B cell (primary cell): ENCODE measurements at regions not wholly inside any gene's neighbourhood (a gene's known extent, or its start where the extent isn't known, plus 50 kb on each side); places are given as distances from the start of the nearest gene placed in this dataset.

ENCODE experiments used
- ATAC-seq: fragments of 200-7000 bp; cut with Tn5 transposase; one replicate; pipeline ENCODE4 v1.10.0; 2021; ENCODE audit warnings: low read depth, mild to moderate bottlenecking, moderate number of reproducible peaks, moderate library complexity
- CTCF ChIA-PET: fragments of 350-600 bp; sonication (Branson Sonifier 250); formaldehyde crosslinking; loops from one replicate; lab custom pipeline; 2021; ENCODE audit warnings: antibody characterized with exemption, inconsistent platforms; lab: Charles Lee
- POLR2A ChIA-PET: fragments of 350-600 bp; sonication (Branson Sonifier 250); formaldehyde crosslinking; loops from one replicate; lab custom pipeline; 2021; ENCODE audit warnings: antibody characterized with exemption; lab: Charles Lee
- DNase-seq: peaks from one replicate; pipeline ENCODE4 v3.0.0; 2013
- H2AFZ ChIP-seq: 2 replicates; pipeline ENCODE4 v1.6.1; 2012; ENCODE audit warnings: mild to moderate bottlenecking, low read depth, low read length; ENCODE audit not compliant: insufficient read depth, poor library complexity, severe bottlenecking
- H3K27ac ChIP-seq, 2 donors: 1 replicate in 1 of 2; 2 replicates in 1 of 2; pipeline ENCODE4 v1.5.1; 2012 to 2013; ENCODE audit warnings: low read length in 2 of 2, mild to moderate bottlenecking in 2 of 2, moderate library complexity in 1 of 2
- H3K27me3 ChIP-seq, 4 experiments: fragments of 200-600 bp in 1 of 4; sonication (generic) in 1 of 4; replicated peaks in 1 of 4; 1 replicate in 2 of 4; 2 replicates in 2 of 4; pipeline versions ENCODE4 v1.6.1 to v1.7.0; 2013 to 2016; ENCODE audit warnings: low read length in 3 of 4, mild to moderate bottlenecking in 2 of 4, mixed read lengths in 1 of 4, moderate library complexity in 1 of 4; ENCODE audit not compliant: insufficient read depth in 4 of 4, control insufficient read depth in 3 of 4; ENCODE audit errors: control extremely low read depth in 1 of 4
- H3K36me3 ChIP-seq, 2 experiments: replicated peaks in 1 of 2; 1 replicate in 1 of 2; 2 replicates in 1 of 2; pipeline versions ENCODE4 v1.6.1 to v1.7.1; 2013; ENCODE audit warnings: low read length in 1 of 2; ENCODE audit not compliant: insufficient read depth in 2 of 2, control insufficient read depth in 1 of 2; ENCODE audit errors: control extremely low read depth in 1 of 2, extremely low read depth in 1 of 2
- H3K4me1 ChIP-seq, 2 donors: fragments of 200-600 bp in 1 of 2; sonication (generic) in 1 of 2; 1 replicate in 1 of 2; 2 replicates in 1 of 2; pipeline versions ENCODE4 v1.5.1 to v1.6.1; 2013 to 2017; ENCODE audit warnings: low read length in 2 of 2; ENCODE audit not compliant: control insufficient read depth in 2 of 2, insufficient read depth in 2 of 2
- H3K4me2 ChIP-seq: replicated peaks from 2 replicates; pipeline ENCODE3; 2012; ENCODE audit warnings: mild to moderate bottlenecking, low read depth, low read length; ENCODE audit not compliant: poor library complexity, severe bottlenecking
- H3K4me3 ChIP-seq, 5 experiments: fragments of 200-600 bp in 1 of 5; sonication (generic) in 1 of 5; 1 replicate in 3 of 5; 2 replicates in 2 of 5; pipeline versions ENCODE4 v1.5.1 to v1.7.0; 2011 to 2016; ENCODE audit warnings: low read length in 4 of 5, mild to moderate bottlenecking in 4 of 5, low read depth in 2 of 5, control low read depth in 1 of 5, moderate library complexity in 1 of 5; ENCODE audit not compliant: insufficient read depth in 1 of 5; ENCODE audit errors: control extremely low read depth in 1 of 5, extremely low read depth in 1 of 5
- H3K79me2 ChIP-seq: fragments of 200-600 bp; sonication (generic); one replicate; pipeline ENCODE4 v1.6.0; 2016; ENCODE audit warnings: low read length; ENCODE audit not compliant: control insufficient read depth, insufficient read depth
- H3K9ac ChIP-seq: fragments of 200-600 bp; sonication (generic); 2 replicates; pipeline ENCODE4 v1.6.1; 2017; ENCODE audit warnings: mild to moderate bottlenecking, low read length, moderate library complexity
- H3K9me3 ChIP-seq, 3 donors: one replicate each; pipeline versions ENCODE4 v1.6.1 to v1.7.1; 2013; ENCODE audit warnings: low read length in 2 of 3; ENCODE audit not compliant: control insufficient read depth in 2 of 3, insufficient read depth in 1 of 3; ENCODE audit errors: control extremely low read depth in 1 of 3
- H4K20me1 ChIP-seq: 2 replicates; pipeline ENCODE4 v1.6.0; 2012; ENCODE audit warnings: mild to moderate bottlenecking, low read length; ENCODE audit not compliant: insufficient read depth, control insufficient read depth, poor library complexity, severe bottlenecking
- H3K27ac Mint-ChIP-seq: one replicate; pipeline ENCODE4 v1.8.0; 2021; ENCODE audit warnings: mixed read lengths
- H3K27me3 Mint-ChIP-seq: one replicate; pipeline ENCODE4 v1.8.0; 2021; ENCODE audit warnings: mixed read lengths
- H3K4me1 Mint-ChIP-seq: one replicate; pipeline ENCODE4 v1.8.0; 2021; ENCODE audit warnings: mixed read lengths
- H3K4me3 Mint-ChIP-seq: one replicate; pipeline ENCODE4 v1.8.0; 2021; ENCODE audit warnings: mixed read lengths
- H3K9me3 Mint-ChIP-seq: one replicate; pipeline ENCODE4 v1.8.0; 2022; ENCODE audit warnings: mixed read lengths; ENCODE audit not compliant: insufficient read depth
- CTCF ChIP-seq: fragments of 200-600 bp; IDR thresholded peaks from one replicate; pipeline ENCODE4 v1.8.0; 2022; ENCODE audit warnings: antibody characterized with exemption, mild to moderate bottlenecking
- EZH2 ChIP-seq: IDR thresholded peaks from 2 replicates; pipeline ENCODE4 v1.6.1; 2012; ENCODE audit warnings: borderline replicate concordance, low read depth, mild to moderate bottlenecking, moderate library complexity, low read length; ENCODE audit not compliant: insufficient read depth, poor library complexity, severe bottlenecking
- WGBS: methylation state at CpG from one replicate; pipeline ENCODE4 v1.1.5; 2013; ENCODE audit warnings: missing lambda C conversion rate; ENCODE audit not compliant: insufficient coverage; 5-methylcytosine and 5-hydroxymethylcytosine counted together
- intact Hi-C: fragments of 100-400 bp; cut with micrococcal nuclease; formaldehyde crosslinking; loops from one replicate; pipeline ENCODE4 v1.10.0; 2022

- ATAC-seq = no peak
- Mint-ChIP-seq H3K27ac (no peak overlapping the region), H3K4me3 (no peak overlapping the region), H3K9me3 (peaks cover 2% of the 10 kb centered on the region), H3K27me3 (no peaks in the 10 kb centered on the region), H3K4me1 (no peaks in the 10 kb centered on the region)
- intact Hi-C loops = no loop called here
- H3K27ac ChIP-seq = no peak overlapping the region
- no peaks in the 10 kb centered on the region for H4K20me1 ChIP-seq
- H3K4me2 ChIP-seq = no peak overlapping the region
- H3K79me2 ChIP-seq = no peaks in the 10 kb centered on the region
- no peak for DNase-seq
- WGBS = no CpG with 5 or more reads among the region's 1 CpG
- ChIA-PET POLR2A (no interaction called here), CTCF (no interaction called here)
- no peak overlapping the region for H3K9ac ChIP-seq
- no peak overlapping the region for H3K4me3 ChIP-seq
- H3K9me3 ChIP-seq = no peaks in the 10 kb centered on the region
- no peaks in the 10 kb centered on the region for H3K36me3 ChIP-seq
- H2AFZ ChIP-seq = no peak overlapping the region
- no peaks in the 10 kb centered on the region for H3K27me3 ChIP-seq
- no peaks in the 10 kb centered on the region for H3K4me1 ChIP-seq
- TF ChIP-seq EZH2 (no peak), CTCF (no peak)
These were observed 673.0 kb upstream of the ZNF804A start for GRCh38 chr2:183925281-183925680.

GRCh38 chr2:183926433-183926832 lies 671.9 kb upstream of the ZNF804A start:
- H3K4me2 ChIP-seq = no peak overlapping the region
- DNase-seq (no peak), ATAC-seq (no peak)
- ChIA-PET POLR2A (no interaction called here), CTCF (no interaction called here)
- H3K9ac ChIP-seq = no peak overlapping the region
- Mint-ChIP-seq H3K4me1 (no peaks in the 10 kb centered on the region), H3K27me3 (no peaks in the 10 kb centered on the region), H3K4me3 (no peak overlapping the region), H3K9me3 (peaks cover 2% of the 10 kb centered on the region), H3K27ac (no peak overlapping the region)
- H3K27me3 ChIP-seq = no peaks in the 10 kb centered on the region
- H2AFZ ChIP-seq = no peak overlapping the region
- intact Hi-C loops = no loop called here
- TF ChIP-seq EZH2 (no peak), CTCF (no peak)
- no peaks in the 10 kb centered on the region for H4K20me1 ChIP-seq
- H3K36me3 ChIP-seq = no peaks in the 10 kb centered on the region
- no peak overlapping the region for H3K4me3 ChIP-seq
- no peak overlapping the region for H3K27ac ChIP-seq
- H3K79me2 ChIP-seq = no peaks in the 10 kb centered on the region
- no peaks in the 10 kb centered on the region for H3K4me1 ChIP-seq
- no CpG with 5 or more reads among the region's 1 CpG for WGBS
- H3K9me3 ChIP-seq = no peaks in the 10 kb centered on the region
